GM21515 (cell line): ENCODE measurements at regions not wholly inside any gene's neighbourhood (a gene's known extent, or its start where the extent isn't known, plus 50 kb on each side); places are given as distances from the start of the nearest gene placed in this dataset.

Source experiments
- ATAC-seq: cut with Tn5 transposase; IDR thresholded peaks from one replicate; pipeline ENCODE4 v1.9.1; 2021; ENCODE audit not compliant: unreplicated experiment

DNA sequence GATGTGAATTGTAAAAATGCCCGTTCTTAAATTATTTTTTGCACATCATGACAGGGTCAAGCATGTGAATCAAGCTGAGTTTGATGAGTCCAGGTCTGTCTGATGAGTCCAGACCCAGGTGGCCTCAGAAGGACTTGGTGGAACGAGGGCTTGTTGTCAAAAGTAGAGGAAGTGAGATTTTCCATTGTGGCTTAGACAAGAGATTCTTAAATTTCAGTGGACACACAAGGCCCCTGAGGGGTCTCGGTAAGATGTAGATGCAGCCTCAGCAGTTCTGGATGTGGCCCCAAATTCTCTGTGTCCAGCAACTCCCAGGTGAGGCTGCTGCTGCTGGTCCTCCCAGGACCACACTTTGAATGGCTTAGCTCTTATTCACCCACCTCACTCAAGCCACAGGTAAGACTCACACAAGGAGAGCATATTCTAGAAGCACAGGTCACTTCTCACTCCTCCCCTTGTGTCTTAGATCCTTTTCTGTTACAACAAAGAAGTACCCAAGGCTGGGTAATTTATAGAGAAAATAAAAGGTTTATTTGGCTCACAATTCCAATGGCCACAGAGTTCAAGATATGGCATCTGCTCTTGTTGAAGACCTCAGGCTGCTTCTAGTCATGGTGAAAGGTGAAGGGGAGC, 98.8 kb downstream of the GGTLC2 start:
- no peak for ATAC-seq

DNA sequence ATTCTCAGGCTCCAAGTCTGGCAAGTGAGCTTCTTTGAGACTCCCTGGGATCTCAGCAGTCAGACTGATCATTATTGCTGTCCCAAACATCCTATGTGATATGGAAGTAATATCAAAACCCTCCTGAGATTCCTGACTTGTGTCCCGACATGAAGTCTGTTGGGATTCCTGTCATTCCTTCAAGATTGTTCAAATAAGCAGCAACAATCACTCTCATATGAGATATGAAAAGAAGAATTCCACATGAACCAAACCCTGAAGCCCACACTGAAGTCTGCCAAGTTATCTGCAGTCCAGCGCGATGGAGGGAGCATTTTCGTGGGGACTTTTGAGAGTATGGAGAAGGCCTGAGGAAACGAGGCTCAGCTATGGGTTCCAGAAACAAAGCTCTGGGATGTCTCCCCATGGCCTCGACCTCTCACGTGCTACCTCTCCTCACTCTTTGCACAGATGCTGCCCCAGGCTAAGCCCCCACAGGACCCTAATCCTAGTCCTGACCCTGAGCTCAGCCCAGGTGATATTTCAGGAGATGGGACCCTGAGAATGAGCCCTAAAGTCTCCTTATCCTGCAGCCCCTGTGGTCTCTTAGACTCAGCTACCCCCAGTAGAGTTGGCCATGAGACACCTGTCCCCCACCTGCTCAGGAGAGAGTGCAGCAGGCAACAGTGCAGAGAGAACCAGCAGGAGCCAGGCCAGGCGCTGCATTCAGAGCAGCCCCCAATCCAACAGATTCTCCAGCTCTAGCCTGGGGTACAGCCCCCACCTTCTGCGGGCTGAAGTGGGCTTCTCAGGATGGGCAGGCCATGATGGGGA, 100.2 kb downstream of the GGTLC2 start:
- ATAC-seq: no peak

DNA sequence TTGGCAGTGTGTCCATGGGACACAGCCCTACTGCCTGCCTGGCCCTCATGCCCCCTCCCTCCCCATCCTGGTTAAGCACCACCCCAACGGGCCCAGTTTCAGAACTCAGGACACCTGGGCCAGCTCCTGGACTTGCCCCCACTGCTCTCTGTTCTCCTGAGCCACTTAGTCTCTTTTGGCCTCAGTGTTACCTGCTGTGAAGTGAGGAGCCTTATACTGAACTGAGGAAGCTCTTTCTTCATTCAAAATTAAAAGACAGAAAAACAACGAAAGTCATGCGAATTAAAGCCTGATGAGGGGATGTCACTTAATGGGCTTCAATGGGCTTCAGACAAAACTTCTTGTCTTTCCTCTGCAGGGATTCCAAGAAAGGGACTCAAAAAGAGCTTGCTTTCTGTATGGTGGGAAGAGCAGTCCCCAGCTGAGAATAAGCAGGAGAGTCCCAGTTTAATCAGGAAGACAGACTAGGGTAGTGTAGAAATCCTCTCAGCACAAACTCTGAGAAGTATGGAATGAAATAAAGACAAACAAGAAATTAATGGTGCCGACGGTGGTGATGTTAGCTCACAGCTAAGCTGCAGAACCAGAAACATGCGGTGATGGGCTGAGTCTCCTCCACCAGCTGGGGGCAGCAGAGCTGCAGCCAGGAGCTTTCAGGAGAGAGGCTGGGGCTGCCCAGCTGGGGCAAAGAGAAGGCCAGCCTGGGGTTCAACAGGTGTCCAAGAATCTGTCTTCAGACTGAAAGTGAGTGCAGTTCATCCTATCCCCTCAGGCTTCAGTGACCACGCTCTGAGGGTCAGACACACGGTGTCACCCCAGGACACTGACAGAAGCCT, 101.0 kb downstream of the GGTLC2 start:
- no peak for ATAC-seq

DNA sequence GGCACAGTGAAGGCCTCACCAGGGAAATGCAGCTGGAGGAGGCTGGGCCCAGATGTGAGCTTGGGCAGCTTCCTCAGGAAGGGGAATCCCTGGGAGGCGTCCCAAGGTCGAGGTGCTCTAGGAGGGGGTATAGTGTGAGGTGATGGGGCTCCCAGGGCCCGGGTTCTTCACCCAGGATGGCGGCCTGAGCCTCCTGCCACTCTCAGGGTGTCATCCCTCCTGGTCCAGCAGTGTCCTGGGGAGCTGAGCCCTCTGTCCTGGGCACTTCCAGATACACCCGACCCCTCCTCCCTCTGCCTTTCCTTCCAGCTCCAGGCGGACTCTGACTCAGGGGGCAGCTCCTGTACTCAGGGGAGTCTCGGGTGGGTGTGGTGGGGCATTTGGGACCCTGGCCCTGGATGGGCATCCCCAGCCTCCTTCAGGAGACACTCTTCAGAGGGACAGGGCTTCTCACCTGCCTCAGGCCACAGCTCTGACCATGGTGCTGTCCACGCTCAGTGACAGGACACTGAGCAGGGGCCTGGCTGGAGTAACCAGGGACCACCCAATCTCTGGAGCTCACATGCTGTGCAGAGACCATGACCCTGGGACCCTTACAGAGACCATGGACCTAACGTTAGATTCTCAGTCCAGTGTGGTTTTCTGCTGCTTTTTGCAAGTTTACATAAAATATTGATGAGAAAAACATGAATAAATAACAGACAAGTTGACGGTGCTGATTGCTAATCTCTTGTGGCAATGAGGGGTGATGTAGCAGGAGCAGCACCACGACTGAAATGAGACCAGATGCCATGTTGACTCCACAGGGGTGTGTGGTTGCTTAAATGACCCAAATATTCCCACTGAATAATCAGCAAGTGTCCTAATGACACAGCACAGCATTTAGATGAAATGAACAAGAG, 101.9 kb downstream of the GGTLC2 start:
- no peak for ATAC-seq

DNA sequence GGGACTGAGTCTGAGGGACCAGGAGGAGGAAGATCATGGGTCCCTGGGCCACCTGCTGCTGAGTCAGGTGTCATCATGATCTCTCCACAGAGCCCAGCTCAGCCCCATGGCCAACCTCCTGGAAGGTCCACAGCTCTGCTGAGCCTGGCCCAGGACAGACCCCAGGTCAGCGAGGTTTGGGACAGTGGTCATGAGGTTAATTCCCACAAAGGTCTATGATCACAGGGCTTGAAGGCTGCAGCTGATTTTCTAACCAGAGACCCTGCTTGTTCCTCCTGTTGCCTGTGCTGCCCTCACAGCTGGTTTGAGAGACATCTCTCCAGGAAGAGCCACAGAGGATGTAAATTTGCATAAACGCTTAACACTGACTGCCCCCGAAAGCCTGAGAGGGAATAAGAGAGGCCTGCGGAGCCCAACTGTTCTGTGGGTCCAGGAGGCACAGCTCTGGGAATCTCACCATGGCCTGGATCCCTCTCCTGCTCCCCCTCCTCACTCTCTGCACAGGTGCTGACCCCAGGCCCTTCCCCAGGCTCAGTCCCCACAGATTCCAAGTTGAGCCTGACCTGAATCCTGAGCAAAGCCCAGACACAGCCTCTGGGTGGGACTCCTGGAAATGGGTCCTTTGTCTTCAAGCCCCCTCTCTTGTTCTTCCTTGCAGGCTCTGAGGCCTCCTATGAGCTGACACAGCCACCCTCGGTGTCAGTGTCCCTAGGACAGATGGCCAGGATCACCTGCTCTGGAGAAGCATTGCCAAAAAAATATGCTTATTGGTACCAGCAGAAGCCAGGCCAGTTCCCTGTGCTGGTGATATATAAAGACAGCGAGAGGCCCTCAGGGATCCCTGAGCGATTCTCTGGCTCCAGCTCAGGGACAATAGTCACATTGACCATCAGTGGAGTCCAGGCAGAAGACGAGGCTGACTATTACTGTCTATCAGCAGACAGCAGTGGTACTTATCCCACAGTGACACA, 102.8 kb downstream of the GGTLC2 start:
- ATAC-seq: peak; percentile 64

DNA sequence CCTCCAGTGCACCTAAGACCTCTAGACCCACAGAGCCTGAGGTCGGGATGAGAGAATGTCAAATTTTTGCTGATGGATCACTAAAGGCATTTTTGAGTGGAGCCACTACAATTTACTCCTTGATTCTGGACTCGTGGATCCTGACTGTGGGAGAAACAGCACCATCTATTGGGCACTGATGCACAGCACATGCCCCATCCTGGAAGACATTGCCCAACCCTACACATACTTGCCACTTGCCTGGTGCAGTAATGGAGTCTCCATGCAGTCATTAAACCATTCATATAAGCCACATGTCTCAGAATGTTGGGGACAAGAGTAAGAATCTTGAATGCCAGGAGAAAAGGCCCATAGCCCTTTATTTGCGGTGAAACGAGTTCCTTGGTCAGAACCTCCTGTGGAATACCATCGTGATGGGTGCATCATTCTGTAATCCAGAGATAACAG, 103.9 kb downstream of the GGTLC2 start:
- ATAC-seq: no peak

DNA sequence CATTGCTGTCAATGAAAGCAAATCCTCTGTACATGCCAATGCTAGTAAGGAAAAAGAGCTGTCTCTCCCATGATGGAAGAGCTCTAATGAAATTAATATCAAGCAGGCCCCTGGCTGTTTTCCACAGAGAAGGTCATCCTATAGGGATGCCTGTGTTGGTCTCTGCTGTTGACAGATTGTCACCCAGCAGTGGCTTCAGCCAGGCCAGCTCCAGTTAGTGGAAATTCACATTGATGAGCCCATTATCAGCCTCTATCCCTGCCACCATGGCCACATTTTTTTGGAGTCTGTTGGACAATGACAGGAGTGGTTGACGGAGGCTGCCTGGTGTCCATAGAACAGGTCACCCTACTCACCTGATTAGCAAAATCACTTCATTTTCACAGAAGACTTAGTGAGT, 104.3 kb downstream of the GGTLC2 start:
- ATAC-seq: no peak

DNA sequence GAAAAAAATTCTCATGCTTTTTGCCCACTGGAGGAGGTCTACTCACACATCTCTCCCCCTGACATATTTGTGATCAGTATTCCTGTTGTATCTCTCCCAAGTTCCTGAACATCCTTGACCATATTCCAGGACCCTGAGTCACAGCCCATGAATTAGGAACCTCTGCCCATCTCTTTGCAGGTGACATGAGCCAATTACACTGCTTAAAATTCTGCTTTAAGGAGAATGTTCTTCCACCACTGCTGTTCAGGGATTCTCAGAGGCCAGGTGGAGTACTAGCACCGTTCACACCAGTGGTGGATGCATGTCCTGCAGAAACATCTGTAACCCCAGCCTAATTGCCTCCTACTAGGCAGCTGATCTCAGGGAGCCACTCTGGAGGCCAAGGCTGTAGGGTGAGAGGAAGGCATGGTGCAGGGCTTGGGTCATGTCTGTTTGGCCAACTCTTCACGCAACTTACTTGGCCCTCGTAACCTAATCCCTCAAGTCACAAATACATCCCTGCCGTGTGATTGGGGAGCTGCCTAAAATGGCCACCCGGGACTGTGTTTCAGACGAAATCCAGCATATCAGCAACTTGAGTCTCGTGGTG, 104.8 kb downstream of the GGTLC2 start:
- no peak for ATAC-seq

DNA sequence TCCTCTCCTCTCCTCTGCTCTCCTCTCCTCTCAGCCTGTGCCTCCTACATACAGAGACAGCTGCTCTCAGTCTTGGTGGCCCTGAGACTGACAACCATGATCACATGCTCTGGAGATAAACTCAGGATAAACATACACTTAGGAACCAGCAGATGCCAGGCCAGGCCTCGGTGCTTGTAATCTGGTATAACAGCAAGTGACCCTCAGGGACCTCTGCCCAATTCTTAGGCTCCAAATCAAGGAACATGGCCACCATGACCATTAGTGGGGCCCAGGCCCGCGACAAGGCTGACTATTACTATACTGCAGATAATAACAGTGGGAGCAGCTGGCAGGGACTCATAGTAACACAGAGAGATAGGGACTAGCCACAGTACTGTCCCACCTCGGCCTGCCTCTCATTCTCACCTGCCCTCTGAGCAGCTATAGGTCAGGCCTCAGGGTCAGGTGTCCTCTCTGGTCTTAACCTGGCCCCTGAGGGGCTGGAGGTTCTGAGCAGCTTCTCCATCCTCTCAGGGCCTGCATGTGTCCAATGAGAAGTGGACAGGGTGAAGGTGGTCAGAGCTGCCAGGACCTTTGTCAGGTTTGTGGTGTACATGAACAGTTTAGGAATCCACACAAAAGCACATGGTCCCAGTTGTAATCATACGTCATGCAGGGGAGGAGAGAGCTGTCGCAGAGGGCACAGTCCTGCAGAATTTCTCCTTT, 106.1 kb downstream of the GGTLC2 start:
- no peak for ATAC-seq

DNA sequence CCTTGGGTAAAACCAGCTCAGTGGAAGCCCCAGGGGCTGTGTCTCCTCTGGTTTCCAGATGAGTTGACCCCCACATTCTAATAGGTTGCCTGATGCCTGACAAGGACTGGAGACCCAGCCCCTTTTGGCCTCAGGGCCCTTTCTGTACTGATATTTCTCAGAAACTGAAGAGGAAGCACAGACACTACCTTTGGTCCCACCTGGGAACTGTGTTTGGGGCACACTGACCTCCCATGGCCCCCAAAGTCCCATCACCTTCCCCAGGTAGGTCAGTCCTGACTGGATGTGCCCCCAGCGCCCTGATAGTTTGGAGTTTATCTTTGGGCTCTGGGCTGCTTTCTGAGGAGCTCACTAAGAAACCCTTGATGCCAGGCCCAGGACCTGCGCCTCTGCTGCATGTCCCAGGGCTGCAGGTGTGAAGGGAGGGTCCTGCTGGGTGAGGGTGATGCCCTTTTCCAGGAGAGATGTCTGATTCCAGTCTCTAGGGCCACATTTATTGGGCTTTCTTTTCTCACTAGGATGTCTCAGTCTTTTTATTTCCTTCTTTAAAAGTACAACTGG, 106.7 kb downstream of the GGTLC2 start:
- no peak for ATAC-seq

DNA sequence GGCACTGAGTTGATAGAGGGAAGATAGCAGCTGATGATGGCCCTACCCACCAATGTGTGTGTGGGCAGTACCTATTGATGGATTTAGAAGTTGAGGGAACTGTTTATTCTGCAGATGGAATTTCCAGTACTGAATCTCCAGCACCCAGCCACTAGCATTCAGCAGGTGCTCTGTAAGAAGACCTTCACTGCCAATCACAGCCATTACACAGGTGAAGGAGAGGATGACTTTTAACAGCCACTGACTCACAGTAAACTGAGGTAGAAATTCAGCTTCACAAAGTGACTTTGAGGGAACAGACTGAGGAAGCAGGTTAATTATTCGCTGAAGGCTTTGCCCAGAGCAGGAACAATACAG, 107.8 kb downstream of the GGTLC2 start:
- ATAC-seq: no peak

DNA sequence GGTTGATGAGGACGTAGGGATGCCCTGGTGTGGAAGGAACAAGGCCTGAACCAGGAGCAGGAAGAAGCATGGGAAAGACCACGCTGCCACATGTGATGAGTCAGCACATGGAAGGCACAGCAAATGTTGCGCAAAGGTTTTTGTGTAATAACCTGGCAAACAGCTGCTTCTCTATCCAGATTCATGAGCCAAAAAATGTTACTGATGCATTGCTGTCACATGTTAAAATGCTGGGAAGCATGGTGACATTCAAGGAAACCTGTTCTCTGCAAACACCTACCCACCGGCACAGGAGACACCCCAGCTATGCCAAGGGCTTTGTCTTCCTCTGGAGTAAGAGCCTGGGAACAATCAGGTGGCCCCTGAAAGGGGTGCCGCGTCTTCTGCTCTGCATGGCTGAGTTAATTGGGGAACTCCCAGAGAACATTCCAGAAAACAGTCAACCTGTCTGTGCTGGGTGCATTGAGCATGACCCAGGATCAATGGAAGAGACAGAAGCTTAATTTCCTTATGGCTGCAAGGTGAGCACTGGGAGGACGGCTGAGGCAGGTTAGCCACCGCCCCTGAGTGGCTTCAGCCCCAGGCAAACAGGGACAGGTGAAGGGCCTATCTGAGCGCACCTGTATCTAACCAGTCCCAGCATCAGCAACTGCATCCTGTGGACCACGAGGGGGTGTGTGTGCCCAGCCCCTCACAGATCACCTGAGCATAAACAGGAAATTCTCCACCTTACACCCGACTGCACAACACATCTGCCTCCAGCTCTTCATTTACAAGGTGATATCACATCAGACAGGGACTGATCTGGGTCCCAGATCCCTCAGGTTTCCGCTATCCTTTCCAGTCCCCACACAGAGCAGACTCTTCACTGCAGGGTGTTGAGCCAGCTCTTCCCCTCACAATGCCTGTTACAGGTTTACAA, 108.4 kb downstream of the GGTLC2 start:
- ATAC-seq: no peak

DNA sequence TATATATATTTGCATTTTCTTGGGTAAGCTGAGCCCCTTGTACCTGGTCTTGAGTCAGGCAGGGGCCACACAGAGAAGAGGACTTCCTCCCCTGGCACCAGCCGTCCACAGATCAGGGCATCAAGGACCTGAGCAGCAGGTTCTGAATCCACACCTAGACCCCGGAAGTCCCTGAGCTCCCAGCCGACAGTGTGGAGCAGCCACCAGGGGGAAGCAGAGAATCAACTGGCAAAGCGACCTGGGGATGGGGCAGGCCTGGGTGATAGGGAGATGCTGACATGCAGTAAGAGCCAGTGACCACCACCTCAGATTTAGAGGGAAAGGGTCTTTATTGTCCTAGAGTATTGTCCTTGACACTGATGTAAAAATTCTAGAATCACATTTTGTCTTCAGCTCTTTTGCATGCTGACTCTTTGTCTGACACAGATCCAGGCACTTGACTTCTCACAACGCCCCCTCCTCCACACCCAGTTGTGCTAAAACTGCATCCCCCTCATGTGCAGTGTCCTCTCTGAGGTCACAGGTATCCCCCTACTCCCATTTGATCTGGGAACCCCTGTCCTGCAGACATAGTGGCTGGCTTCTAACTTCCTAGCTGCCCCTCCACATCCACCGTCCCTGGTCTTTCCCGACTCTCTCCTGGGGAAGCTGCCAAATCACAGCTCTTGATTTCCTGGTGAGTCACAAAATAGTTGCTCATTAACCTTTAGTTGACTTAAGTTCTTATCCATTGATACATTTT, 109.3 kb downstream of the GGTLC2 start:
- no peak for ATAC-seq

DNA sequence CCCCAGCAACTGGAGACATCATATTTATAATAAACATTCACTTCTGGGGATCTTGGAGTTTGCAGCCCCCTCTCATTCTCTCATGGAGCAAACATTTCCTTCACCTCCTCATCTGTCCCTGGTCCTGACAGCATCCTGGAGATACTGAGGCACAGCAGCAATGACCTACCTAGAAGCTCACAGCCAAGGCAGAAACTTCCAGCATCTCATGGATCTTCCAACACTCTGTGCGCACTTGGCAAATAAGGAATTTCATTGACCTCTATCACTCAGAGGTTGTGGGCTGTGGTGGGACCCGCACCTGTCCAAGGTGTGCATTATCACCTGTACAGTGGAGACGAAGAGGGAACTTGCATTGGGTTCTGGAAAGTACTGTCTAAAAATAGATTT, 109.8 kb downstream of the GGTLC2 start:
- no peak for ATAC-seq

DNA sequence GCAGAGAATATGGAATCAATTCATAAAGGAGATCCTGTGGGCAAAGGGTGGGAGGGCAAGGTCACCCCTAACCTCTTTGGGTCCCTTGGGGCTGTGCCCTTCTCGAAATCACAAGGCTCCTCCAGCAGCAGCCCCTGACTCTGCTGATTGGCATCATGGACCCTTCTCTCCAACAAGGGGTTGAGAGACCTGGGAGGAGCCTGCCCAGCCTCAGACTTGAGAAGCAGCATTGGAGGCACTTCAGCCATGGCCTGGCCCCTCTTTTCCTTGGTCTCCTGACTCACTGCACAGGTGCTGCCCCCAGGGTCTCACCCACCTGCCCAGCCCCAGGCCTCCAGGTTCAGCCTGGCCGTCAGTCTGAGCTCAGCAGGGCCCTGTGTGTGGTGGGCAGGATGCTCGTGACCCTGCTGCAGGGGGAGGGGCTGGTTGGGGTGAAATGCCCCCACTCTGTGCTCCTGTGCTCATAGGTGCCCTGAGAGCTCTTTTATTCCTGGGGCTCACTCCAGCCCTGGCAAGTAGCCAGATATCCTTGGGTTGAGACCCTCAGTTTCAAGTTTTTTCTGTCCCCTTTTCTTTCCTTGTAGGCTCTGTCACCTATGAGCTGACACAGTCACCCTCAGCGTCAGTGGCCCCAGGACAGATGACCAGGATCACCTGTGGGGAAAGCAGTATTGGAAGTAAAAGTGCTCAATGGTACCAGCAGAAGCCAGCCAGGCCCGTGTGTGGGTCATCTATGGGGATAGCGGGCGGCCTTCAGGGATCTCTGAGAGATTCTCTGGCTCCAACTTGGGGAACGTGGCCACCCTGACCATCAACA, 110.8 kb downstream of the GGTLC2 start:
- ATAC-seq: no peak

DNA sequence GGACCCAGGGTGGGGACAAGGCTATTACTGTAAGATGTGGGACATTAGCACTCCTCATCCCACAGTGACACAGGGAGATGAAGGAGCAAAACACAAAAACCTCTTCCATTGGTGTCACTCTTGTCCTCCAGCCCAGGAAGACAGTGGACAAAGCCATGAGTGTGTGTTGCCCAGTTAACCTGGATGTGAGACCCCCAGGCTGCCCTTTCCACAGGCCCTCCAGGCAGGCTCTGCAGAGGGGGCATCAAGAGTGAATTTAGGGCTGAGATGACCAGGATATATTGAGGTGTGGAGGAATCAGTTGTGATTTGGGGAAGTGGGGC, 111.3 kb downstream of the GGTLC2 start:
- ATAC-seq: no peak
